SIG-M5 treated with dmso at 0.1 percent for 504 hours (cell line): ENCODE measurements at regions not wholly inside any gene's neighbourhood (a gene's known extent, or its start where the extent isn't known, plus 50 kb on each side); places are given as distances from the start of the nearest gene placed in this dataset.

Experiments used
- DNase-seq: peaks from one replicate; lab custom pipeline; 2025; ENCODE audit not compliant: unreplicated experiment; lab: John Stamatoyannopoulos, UW

- no peak for DNase-seq
These were observed 103.6 kb downstream of the TRIM29 start for GRCh38 chr11:120034176-120034875.

- DNase-seq, result no peak
These were observed 105.0 kb downstream of the TRIM29 start for GRCh38 chr11:120032766-120033390.

GRCh38 chr11:120031612-120032600 lies 106.0 kb downstream of the TRIM29 start:
- DNase-seq, result no peak

- no peak for DNase-seq
These were observed 106.8 kb downstream of the TRIM29 start for GRCh38 chr11:120031156-120031555.

- DNase-seq, result no peak
These were observed 107.5 kb downstream of the TRIM29 start for GRCh38 chr11:120030411-120030810.

GRCh38 chr11:120029321-120029720 lies 108.6 kb downstream of the TRIM29 start:
- DNase-seq, result no peak

- no peak for DNase-seq
These were observed 109.0 kb downstream of the TRIM29 start for GRCh38 chr11:120028897-120029258.

- DNase-seq, result no peak
These were observed 109.6 kb downstream of the TRIM29 start for GRCh38 chr11:120028181-120028896.

- no peak for DNase-seq
These were observed 110.2 kb downstream of the TRIM29 start for GRCh38 chr11:120027546-120028180.

- DNase-seq, result no peak
These were observed 112.1 kb downstream of the TRIM29 start for GRCh38 chr11:120025606-120026335.

- DNase-seq, result no peak
These were observed 113.3 kb downstream of the TRIM29 start for GRCh38 chr11:120024586-120024985.

GRCh38 chr11:120024046-120024445 lies 113.9 kb downstream of the TRIM29 start:
- no peak for DNase-seq

- no peak for DNase-seq
These were observed 114.4 kb downstream of the TRIM29 start for GRCh38 chr11:120023551-120023950.

GRCh38 chr11:120023120-120023519 lies 114.8 kb downstream of the TRIM29 start:
- no peak for DNase-seq

- no peak for DNase-seq
These were observed 115.3 kb downstream of the TRIM29 start for GRCh38 chr11:120022617-120023016.

- DNase-seq, result no peak
These were observed 115.9 kb downstream of the TRIM29 start for GRCh38 chr11:120021978-120022377.

- no peak for DNase-seq
These were observed 116.4 kb downstream of the TRIM29 start for GRCh38 chr11:120021391-120021953.

GRCh38 chr11:120020981-120021380 lies 116.9 kb downstream of the TRIM29 start:
- no peak for DNase-seq

- DNase-seq, result no peak
These were observed 117.4 kb downstream of the TRIM29 start for GRCh38 chr11:120020486-120020885.

- no peak for DNase-seq
These were observed 118.7 kb downstream of the TRIM29 start for GRCh38 chr11:120019191-120019590.
